A549 (cell line): ENCODE measurements at regions not wholly inside any gene's neighbourhood (a gene's known extent, or its start where the extent isn't known, plus 50 kb on each side); places are given as distances from the start of the nearest gene placed in this dataset.

Experiments used
- CEBPB ChIP-seq, 2 experiments: fragments of >200 bp in 1 of 2; sonication (Bioruptor Twin) in 1 of 2; formaldehyde crosslinking in 1 of 2; IDR thresholded peaks; 2 replicates each; pipeline ENCODE4 v1.6.1; 2012 to 2016
- CTCF ChIP-seq: fragments of >200 bp; sonication (Bioruptor Twin); formaldehyde crosslinking; IDR thresholded peaks from 3 replicates; pipeline ENCODE4 v1.5.1; 2016
- EP300 ChIP-seq, 2 experiments: fragments of >200 bp; sonication (Bioruptor Twin); formaldehyde crosslinking; IDR thresholded peaks; 2 replicates in 1 of 2; 3 replicates in 1 of 2; pipeline ENCODE4 v1.6.1; 2016 to 2017
- MAFK ChIP-seq: fragments of 450-650 bp; IDR thresholded peaks from 2 replicates; pipeline ENCODE4 v1.6.1; 2014; ENCODE audit not compliant: partially characterized antibody
- MAZ ChIP-seq: fragments of 150-350 bp; IDR thresholded peaks from 2 replicates; pipeline ENCODE4 v1.6.1; 2014; ENCODE audit warnings: antibody characterized with exemption, low read depth, low read length, borderline replicate concordance
- POLR2A ChIP-seq: IDR thresholded peaks from 2 replicates; pipeline ENCODE4 v1.6.1; 2012; ENCODE audit warnings: mild to moderate bottlenecking, low read length
- TF ChIP-seq, protein P1 (sequence below): IDR thresholded peaks from 2 replicates; pipeline ENCODE4 v1.6.1; 2012
- TF ChIP-seq, protein P2 (sequence below): fragments of 450-650 bp; IDR thresholded peaks from 2 replicates; pipeline ENCODE4 v1.6.1; 2014; ENCODE audit warnings: antibody characterized with exemption

GRCh38 chr12:126036348-126036747, 971.1 kb downstream of the AACS start:
- TF ChIP-seq MAZ, result no peak
- no peak for TF ChIP-seq CTCF
- TF ChIP-seq CEBPB (IDR thresholded peaks at IDR 0.05), result no peak
- TF ChIP-seq, protein P1, sequence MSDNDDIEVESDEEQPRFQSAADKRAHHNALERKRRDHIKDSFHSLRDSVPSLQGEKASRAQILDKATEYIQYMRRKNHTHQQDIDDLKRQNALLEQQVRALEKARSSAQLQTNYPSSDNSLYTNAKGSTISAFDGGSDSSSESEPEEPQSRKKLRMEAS, result no peak
- TF ChIP-seq MAFK, result no peak
- TF ChIP-seq, protein P2, sequence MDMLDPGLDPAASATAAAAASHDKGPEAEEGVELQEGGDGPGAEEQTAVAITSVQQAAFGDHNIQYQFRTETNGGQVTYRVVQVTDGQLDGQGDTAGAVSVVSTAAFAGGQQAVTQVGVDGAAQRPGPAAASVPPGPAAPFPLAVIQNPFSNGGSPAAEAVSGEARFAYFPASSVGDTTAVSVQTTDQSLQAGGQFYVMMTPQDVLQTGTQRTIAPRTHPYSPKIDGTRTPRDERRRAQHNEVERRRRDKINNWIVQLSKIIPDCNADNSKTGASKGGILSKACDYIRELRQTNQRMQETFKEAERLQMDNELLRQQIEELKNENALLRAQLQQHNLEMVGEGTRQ, result no peak
- no peak for TF ChIP-seq EP300 (IDR thresholded peaks at IDR 0.05)
- no peak for TF ChIP-seq POLR2A
